NCI-H1092 (cell line): ENCODE measurements at regions not wholly inside any gene's neighbourhood (a gene's known extent, or its start where the extent isn't known, plus 50 kb on each side); places are given as distances from the start of the nearest gene placed in this dataset.
A peak's percentile ranks its signal among the peaks of the same experiment; 100 is the strongest.
"Not testable (repeated sequence)": the region's sequence is repeated elsewhere in the genome, so short reads cannot be mapped to it uniquely, and the experiment has no call there.

ENCODE experiments used
- DNase-seq: peaks from one replicate; lab custom pipeline; 2025; lab: John Stamatoyannopoulos, UW

DNA sequence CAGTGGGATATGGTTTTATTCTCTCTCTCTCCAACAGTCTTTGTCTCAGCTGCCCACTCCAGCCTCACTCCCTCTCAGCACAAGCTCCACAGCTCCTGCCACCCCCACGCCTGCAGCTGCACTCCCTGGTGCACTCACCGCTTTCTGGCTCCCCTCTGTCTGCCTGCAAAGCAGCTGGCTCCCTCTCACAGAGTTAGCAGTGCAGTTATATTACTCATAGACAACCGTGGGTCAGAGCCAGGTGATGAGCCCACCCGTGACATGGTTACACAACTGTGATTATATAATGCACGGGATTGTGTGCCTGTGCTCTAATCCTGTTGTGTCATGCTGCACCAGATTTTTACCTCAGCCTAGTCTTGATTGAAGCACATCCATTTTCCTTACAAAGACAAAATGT lies 276.9 kb upstream of the CHAC2 start:
- peak; percentile 46 for DNase-seq

DNA sequence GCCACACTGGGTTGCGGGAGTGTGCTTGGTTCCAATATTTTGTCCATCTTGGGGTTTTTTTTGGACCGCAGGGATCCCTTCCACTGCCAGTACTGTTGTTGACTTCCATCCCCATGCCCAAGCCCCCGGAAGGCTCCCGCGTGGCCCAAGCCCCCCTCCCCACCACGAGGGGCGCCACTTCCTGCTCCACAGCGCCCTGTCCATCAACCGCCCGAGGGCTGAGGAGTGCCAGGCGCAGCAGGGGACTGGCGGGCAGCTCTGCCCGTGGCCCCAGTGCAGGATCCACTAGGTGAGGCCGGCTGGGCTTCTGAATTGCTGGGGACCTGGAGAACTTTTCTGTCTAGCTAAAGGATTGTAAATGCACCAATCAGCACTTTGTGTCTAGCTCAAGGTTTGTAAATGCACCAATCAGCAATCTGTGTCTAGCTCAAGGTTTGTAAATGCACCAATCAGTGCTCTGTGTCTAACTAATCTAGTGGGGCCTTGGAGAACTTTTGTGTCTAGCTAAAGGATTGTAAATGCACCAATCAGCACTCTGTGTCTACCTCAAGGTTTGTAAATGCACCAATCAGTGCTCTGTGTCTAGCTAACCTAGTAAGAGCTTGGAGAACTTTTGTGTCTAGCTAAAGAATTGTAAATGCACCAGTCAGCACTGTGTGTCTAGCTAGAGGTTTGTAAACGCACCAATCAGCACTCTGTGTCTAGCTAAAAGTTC lies 281.3 kb upstream of the CHAC2 start:
- not testable (repeated sequence) for DNase-seq

DNA sequence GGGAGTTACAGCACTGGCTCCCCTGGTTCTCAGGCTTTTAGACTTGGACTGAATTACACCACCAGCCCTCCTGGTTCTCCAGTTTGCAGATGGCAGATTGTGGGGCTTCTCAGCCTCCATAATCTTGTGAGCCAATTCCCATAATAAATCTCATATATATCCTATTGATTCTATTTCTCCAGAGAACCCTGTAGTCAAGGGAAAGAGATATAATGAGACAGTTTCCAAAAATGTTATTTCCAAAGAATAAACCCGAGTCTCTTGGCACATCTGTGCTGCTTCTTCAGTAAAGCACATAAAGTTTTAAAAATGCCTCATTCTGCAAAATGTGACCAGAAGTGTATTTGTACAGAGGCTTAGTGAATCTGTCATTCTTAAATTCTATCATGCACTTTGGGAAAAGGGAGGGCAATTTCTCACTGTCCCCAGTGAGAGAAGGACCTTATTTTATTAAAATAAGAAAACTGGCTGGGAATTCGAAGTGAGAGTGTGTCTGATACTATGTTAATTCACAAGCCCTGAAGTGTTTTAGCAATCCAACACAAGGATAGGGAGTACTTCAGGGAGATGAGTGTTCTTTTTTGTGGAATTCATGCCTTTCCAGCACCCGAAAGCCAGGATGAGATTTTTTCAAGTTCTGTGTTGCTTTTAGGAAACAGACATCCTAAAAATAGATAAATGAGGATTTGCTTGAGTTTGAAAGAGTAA lies 282.4 kb upstream of the CHAC2 start:
- DNase-seq: no peak

DNA sequence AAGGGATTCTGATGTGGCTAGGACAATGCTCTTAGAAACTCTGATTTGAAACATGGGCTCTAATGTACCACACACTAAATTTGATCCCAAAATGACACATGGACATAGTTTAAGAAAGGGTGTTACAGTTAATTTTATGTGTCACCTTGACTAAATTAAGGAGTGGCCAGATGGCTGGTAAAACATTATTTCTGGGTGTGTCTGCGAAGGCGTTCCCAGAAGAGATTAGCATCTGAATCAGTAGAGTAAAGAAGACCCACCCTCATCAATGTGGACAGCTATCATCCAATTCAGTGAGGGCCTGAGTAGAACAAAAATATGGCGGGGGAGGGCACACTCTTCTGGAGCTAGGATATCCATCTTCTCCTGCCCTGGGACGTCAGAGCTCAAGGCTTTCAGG lies 283.1 kb upstream of the CHAC2 start:
- DNase-seq: no peak

DNA sequence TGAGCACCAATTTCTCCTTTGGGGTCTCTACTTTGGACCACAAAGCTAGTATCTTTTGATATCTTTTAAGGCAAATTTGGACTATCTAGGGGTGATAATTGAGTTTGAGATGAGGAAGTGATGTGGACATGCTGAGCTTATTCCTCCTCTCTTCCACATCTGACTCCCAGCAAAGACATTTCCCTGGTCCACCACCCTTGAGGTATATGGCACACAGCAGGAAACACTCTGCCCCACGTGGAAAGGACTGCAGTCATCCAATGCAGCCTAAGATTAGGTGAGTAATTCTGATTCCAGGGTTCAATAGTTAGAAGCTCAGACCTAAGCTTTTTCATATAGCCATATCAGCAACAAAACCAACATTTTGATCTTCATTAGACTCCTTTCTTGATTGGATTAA lies 290.1 kb upstream of the CHAC2 start:
- no peak for DNase-seq

DNA sequence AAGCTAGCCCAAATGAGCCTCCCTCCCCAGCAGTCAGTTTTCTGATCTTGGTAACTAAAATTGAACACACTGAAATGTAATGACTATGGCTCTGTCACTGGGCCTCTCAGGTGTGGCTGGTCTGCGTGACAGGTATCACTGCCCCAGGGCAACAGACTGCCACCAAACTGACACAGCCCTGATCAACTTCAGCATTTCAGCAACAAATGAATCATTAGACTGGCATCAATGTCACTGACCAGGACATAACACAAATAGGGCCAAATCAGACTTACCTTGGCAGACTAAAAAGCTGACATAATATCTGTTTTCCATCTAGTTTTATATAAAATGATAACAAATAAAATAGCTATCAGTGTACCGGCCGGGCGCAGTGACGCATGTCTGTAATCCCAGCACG lies 290.8 kb upstream of the CHAC2 start:
- no peak for DNase-seq

DNA sequence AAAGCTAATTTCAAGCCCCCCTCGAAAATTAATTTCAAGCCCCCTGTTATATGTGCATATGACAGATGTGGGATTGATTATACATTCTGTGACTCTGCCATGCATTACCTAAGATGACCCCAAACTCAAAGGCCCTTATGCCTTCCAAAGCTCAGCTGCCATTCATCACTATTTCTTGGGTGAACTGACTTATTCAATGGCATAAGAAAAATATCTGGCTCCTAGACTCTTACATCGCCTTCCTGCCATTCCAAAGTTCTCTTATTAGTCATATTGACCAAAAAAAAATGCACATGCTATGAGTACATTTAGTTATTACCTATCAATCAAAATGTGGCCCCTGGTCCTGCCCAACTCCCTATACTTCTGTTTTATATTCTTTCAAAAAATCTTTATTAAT lies 291.8 kb upstream of the CHAC2 start:
- DNase-seq: no peak

DNA sequence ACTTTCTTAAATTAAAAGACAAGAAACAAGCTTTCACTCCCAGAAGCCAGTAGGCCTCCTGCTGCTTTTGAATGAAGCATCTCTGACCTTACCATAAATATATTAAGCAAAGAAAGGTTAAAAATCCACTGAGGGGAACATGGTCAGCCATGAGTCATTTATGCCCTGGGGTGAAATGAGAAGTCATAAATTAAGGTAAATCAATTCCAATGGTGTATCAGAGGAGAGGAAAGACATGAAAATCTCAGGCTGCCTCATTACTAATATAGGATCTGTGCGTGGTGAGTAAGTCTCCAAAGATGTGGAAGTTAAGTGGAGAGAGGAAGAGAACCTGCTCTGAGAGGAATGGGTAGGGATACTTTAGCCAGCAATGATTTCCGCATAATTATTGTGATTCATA lies 292.3 kb upstream of the CHAC2 start:
- DNase-seq: no peak

DNA sequence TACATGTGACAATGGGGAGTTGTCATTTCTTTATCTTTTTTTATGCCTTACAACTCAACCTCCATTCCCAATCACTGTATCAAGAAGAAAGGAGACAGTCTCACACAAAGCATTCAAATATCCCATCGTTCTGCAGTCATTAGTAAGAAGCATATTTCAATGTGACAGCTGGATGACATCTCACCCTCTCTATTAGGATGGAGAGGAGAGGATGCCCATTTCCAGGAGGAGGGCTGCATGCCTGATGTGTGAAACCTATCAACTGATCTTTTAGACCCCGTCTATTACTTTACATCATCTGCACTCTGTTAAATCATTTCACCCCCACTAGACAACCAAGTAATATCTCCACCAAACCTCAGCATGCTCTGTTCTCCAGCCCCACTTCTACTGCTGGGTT lies 292.7 kb upstream of the CHAC2 start:
- no peak for DNase-seq

DNA sequence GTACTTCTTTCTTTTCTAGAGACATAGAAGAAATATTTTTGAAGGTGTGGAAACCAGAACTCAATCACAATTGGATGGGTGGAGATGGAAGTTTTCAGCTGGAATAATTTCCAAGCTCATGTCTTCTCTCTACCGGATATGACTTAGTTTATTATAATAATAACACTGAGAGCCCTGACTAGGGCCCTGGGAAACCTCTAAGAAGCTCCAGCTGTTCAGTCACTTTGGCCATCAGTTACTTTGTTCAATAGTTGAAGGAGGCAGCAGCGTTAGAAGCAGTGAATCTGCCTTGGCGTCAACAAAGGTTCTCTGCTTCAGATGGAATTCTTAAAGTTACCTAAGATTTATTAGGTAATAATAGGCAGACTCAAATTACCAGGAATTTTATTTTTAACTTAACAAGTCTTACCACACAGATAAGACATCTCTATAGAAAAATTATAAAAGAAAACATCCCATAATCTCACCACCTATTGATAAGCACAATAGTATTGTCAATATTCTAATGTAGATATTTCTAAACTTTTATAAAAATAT lies 293.8 kb upstream of the CHAC2 start:
- DNase-seq: no peak

DNA sequence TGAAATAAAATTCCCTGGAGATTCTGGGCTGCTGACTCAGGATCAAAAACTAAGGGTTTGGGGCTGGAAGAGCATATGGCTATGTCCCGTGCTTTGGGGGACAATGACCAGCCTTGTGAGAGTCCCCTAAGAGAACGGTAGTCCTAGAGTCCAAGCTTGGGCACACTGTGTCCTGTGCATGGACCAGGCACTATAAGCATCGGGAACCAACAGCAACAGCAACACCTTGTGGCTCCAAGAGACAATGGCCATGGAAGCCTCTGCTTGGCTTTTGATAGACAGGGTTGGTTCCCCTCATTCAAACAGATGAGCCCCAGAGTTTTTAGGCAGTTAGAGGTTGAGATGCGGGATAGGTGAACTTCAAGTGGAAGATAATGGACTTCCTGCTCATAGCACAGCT lies 294.4 kb upstream of the CHAC2 start:
- DNase-seq: peak; percentile 7

DNA sequence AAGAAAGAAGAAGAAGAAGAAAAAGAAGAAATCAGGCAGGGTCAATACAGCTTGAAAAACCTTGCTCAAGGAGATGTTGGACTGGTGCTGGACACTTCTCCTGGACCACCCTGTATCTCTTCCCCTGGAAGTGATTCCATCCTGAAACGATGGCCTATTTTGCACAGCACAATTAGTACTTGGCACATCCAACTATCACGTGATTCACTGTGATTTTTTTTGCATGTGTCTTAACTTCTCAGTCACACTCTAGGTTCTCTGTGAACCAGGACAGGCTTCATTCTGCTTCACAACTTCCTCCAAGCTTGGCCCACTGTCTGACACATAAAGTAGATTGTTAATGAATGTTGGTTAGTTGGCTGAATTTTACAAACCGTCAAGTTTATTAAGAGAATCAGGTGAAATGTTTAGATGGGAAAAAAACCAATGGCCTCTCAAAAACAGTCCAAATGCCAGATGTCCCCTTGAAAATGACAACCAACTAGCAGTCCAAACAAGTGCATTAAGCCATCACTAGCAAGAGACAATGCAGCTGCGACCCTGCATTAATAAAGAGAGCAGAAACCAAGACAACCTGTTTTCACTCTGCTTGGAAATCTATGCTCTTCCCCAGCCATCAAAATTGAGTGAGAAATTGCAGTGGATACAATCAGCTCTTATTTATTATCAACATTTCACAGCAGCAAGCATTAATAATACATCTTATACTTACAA lies 300.0 kb upstream of the CHAC2 start:
- no peak for DNase-seq

DNA sequence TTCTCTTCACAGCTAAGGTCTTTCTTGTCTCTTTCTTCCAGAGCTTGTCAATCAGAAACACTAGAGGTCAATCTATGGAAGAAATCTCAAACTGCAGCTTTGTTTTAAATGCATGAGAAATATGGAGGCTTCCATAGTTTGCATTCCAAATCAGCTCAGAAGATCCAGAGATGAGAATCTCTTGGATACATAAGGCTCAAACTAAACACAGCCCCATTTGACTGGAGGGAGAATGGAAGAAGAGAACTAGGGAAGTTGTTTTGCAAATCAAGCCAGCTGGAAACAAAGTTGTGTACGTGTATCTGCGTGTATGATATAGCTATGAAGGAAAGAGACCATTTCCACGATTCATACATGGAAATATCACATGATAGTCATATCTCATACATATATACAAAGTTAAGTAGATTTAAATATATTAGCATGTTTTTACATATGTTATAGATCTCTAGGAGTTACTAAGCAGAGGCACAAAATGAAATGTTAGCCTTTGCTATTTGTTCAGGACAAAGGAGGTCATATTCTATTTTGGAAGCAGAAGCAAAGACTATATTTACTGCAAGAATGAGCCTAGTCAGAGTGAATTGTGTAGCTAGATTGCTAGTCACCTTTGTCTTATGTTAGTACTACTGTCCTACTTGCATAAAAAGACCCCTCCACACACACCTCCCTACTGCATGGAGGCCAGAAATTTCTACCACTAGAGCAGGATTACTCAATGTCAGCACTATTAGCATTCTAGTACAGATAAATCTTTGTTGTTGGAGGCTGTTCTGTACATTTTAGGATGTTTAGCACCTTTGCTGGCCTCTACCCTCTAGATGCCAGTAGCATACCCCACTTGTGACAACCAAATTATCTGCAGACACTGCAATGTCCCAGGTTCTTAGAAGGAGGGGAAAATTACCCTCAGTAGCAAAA lies 303.5 kb upstream of the CHAC2 start:
- no peak for DNase-seq

DNA sequence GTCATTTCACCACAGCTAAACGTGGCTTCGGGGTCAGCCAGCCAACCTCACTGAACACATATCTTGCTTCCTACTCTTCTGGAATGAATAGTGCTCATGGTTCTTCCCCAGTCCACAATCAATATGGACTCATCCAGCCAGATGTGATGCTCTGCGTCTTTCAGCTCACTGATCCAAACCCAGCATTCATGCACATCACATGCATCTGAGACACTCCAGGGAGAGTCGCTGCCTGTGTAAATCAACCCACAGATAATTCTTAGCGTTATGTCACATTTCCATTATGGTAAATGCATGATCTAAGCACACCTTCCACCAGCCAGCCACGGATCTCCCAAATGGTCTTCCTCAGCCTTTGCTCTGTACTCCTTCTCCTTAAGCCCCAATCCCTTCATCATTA lies 306.7 kb upstream of the CHAC2 start:
- no peak for DNase-seq

DNA sequence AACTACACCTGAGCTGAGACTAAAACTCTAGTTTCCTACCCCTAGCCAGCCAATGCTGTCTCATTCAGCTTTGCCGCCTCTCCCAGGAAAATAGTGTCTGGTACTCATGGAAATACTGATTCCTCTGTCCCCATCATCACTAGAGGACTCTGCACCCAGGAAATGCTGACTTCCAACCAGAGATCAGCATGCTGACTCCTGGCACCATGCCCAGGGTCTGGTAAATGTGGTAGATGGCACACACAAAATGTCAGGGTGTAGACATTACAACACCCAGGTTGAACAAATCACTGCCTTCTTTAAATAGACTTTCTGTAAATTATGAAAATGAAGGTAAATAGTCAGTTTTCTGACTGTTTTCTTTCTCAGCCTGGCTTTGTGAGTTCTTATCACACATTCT lies 307.3 kb upstream of the CHAC2 start:
- DNase-seq: peak; percentile 18

DNA sequence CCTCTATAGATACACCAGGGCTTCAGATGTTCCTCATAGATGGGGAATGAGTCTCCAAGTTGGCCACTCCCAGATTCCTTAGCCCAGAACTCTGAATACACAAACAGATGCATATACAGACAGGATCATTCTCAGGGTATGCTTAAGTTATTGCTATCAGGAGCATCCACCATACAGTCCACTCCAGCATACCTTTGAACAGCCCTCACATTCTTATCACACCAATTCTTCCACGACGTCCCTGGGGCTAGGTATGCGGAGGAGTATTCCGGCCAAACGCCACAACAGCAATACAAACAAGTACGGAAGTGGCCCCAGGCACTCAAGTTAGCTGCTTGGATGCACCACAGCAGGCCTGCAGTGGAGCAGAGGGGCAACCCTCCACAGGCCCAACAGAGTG lies 312.5 kb upstream of the CHAC2 start:
- no peak for DNase-seq

DNA sequence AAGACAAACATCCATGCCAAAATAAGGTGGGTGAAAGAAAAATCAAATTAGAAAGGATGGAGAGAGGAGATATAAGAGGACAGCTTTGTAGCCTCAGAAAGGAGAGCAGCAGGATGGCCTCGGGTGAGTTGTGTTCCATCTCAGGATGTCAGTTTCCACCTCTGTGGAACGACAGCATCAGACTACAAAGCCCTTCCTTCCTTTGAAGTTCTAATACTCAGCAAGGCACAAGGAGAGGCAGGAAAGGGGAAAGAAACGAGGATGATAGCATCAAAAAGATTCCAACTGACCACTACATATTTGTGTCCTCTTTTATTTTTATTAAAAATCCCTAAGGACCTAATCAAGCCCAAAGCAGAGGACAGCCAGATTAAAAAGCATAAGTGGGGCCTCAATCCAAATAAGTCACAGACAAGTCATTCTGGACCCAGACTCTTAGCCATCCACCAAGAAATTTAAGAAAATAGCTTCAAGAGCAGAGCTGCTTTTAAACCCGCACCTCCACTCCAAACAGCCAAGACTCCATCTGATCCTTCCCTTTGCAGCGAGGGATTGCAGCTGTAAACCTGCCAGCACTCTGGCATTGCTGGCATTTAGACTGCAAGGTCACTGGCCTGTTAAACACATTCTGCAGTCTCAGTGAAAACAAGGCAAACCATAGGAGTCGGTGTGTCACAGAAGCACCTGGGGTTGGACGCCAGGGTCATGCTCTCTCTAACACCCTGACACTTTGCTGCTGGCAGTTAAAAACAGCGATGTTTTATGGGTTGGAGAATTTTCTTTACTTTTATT lies 314.5 kb upstream of the CHAC2 start:
- DNase-seq: no peak

DNA sequence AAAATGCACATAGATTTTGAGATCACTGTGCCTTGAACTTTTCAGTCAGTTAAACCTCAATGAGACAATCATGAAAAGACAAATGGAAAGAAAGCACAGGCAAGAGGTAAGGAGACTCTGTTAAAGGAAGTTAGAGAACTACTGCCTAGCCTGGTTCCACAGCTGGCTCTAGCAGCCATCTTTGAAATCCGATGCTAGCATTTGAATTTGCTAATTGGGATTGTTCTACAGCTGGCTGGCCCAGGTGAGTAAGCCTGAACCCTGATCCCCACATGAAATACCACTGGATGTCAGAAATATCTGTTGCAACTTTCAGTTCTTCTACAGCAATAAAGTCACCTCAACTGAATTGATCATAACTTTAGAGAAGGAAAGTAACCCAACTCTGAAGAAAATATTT lies 315.2 kb upstream of the CHAC2 start:
- DNase-seq: no peak

DNA sequence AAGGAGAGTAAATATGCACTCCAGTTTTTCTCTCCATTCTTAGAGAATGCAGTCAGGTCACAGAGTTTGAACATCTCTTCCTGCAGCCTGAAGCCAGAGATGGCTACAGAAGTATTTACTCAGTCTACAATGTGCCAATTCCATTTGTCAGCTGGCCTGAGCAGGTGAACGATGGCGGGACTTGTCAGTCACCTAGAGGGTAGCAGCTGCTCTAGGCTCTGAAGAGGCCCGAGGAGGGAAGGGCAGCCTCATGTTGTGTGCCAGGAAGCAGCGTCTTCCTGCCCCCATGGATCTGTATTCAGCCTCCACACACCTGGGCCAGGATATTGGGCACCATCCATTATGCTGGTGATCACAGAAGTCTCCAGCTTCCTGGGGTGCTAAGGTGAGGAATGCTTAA lies 316.7 kb upstream of the CHAC2 start:
- peak; percentile 27 for DNase-seq

DNA sequence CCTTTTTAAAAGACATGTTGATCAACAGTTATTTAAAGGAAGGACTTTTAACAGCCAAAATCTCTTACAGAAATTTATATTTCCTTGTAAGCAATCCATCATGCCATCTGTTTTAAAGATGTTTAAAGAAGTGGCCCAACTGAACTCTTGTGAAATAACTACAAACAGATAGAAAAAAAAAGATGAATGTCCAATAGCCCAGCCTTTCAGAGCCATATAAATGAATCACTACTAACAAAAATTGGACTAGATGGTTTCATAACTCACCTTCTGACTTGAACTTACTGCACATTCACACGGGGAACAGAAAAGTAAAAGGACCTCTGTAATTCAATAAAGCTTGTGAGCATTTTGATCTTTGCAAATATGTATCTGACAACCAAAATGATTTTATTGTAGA lies 319.0 kb upstream of the CHAC2 start:
- no peak for DNase-seq

DNA sequence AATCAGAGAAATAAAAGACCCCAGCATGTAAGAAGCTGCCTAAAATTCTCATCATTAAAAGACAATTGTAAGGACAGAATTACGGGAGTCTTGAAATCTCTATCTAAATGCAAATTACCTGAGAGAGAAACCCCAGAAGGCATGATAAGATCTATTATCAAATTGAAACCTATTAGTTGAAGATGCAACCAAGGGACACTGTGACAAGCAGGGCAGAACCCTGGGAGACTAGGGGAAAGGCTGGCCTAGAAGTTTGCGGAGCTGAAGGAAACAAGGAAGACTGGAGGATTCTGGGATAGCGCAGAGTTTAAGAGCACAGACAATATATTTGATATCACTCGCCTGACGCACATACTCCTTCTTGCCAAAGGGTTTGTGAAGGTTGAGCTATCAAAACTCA lies 319.5 kb upstream of the CHAC2 start:
- no peak for DNase-seq
